Osteocyte (in vitro differentiated cells): ENCODE measurements at regions not wholly inside any gene's neighbourhood (a gene's known extent, or its start where the extent isn't known, plus 50 kb on each side); places are given as distances from the start of the nearest gene placed in this dataset.

Experiments used
- DNase-seq: peaks from one replicate; pipeline ENCODE4 v3.0.0; 2021; ENCODE audit warnings: mixed read lengths; ENCODE audit not compliant: unreplicated experiment; ENCODE audit errors: extremely low spot score
- H3K27ac Mint-ChIP-seq: one replicate; pipeline ENCODE4 v1.8.0; 2021; ENCODE audit warnings: mild to moderate bottlenecking, mixed read lengths; ENCODE audit not compliant: unreplicated experiment
- H3K27me3 Mint-ChIP-seq: one replicate; pipeline ENCODE4 v1.8.0; 2021; ENCODE audit warnings: mixed read lengths; ENCODE audit not compliant: unreplicated experiment
- H3K36me3 Mint-ChIP-seq: one replicate; pipeline ENCODE4 v1.8.0; 2021; ENCODE audit warnings: mixed read lengths; ENCODE audit not compliant: unreplicated experiment
- H3K4me1 Mint-ChIP-seq: one replicate; pipeline ENCODE4 v1.8.0; 2021; ENCODE audit warnings: mixed read lengths; ENCODE audit not compliant: unreplicated experiment
- H3K4me3 Mint-ChIP-seq: one replicate; pipeline ENCODE4 v1.8.0; 2021; ENCODE audit warnings: mild to moderate bottlenecking, moderate library complexity, mixed read lengths; ENCODE audit not compliant: unreplicated experiment
- H3K9me3 Mint-ChIP-seq: one replicate; pipeline ENCODE4 v1.8.0; 2021; ENCODE audit warnings: mixed read lengths; ENCODE audit not compliant: unreplicated experiment
- CTCF ChIP-seq: fragments of 200-600 bp; sonication (generic); IDR thresholded peaks from 2 replicates; pipeline ENCODE4 v1.5.0; 2021; ENCODE audit warnings: antibody characterized with exemption, mild to moderate bottlenecking, moderate library complexity

- Mint-ChIP-seq H3K36me3 (no peaks in the 10 kb centered on the region), H3K4me3 (no peak overlapping the region), H3K27me3 (no peaks in the 10 kb centered on the region), H3K27ac (no peak overlapping the region), H3K9me3 (no peaks in the 10 kb centered on the region), H3K4me1 (no peaks in the 10 kb centered on the region)
- TF ChIP-seq CTCF: no peak
- DNase-seq: no peak
Observed at GRCh38 chr2:21469158-21469557, 345.4 kb downstream of the TDRD15 start.

GRCh38 chr2:21469564-21469963 lies 345.8 kb downstream of the TDRD15 start:
- H3K27ac Mint-ChIP-seq: no peak overlapping the region
- no peaks in the 10 kb centered on the region for H3K9me3 Mint-ChIP-seq
- no peaks in the 10 kb centered on the region for H3K27me3 Mint-ChIP-seq
- no peak for DNase-seq
- no peak for TF ChIP-seq CTCF
- no peaks in the 10 kb centered on the region for H3K4me1 Mint-ChIP-seq
- H3K36me3 Mint-ChIP-seq: no peaks in the 10 kb centered on the region
- no peak overlapping the region for H3K4me3 Mint-ChIP-seq

DNA sequence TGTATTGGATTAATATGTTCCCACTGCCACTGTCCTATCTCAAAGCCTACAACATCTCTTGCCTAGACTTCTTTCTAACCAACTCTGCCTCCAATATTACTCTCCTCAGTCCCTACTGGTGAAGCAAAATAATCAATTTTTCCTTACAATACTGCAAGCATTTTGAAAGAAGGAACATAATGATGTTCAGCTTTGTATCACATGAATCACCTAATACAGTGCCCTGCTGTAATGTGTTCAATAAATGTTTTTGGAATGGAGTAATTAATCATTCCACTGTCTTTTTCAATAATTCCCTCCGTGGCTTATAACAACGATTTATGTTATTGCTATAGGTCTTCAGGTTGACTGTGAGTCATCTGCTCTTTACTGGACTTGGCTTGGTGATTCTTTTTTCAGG lies 356.4 kb downstream of the TDRD15 start:
- Mint-ChIP-seq H3K4me1 (no peaks in the 10 kb centered on the region), H3K27ac (no peak overlapping the region), H3K27me3 (no peaks in the 10 kb centered on the region), H3K9me3 (peaks cover 10% of the 10 kb centered on the region), H3K4me3 (no peak overlapping the region), H3K36me3 (no peaks in the 10 kb centered on the region)
- no peak for TF ChIP-seq CTCF
- DNase-seq: no peak

DNA sequence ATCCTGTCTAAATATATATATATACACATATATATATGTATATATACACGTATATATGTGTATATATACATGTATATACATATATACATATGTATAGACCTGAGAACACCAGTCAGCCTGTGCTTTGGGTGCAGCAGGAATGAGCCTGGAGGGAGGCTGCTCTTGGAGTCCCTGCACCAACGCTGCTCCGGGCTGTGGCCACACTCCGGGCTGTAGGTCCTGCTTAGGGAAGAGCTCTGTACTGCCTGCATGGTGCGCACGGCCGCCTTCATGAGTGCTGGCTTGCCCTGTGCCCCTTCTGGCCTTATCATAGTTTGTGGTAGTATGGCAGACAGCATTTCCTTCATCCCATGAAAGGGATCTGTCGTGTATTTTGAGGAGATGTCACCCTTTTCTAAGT lies 360.9 kb downstream of the TDRD15 start:
- no peak for DNase-seq
- Mint-ChIP-seq H3K4me3 (no peak overlapping the region), H3K36me3 (no peaks in the 10 kb centered on the region), H3K4me1 (no peaks in the 10 kb centered on the region), H3K27ac (no peak overlapping the region), H3K27me3 (no peaks in the 10 kb centered on the region), H3K9me3 (peaks cover 4% of the 10 kb centered on the region)
- no peak for TF ChIP-seq CTCF

DNA sequence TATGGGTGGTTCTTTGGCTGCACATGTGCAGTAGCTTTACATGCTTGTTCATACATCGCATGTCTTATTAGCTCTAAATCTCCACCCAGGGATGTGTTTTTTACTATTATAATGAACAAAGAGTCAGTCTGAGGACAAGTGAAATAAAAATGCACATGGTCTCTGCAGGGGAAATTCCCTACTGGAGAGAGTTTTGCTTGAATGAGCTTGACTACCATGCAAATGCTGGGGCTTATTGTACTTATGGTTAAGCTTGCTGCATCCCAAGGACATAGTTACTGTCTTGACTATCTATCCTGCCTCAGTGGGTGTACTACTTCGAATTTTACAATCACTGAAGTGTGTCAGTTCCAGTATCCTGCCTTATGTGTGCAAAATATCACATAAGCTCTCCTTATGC lies 362.7 kb downstream of the TDRD15 start:
- no peak for DNase-seq
- Mint-ChIP-seq H3K27me3 (no peaks in the 10 kb centered on the region), H3K4me1 (no peaks in the 10 kb centered on the region), H3K27ac (no peak overlapping the region), H3K9me3 (peaks cover 4% of the 10 kb centered on the region), H3K36me3 (no peaks in the 10 kb centered on the region), H3K4me3 (no peak overlapping the region)
- no peak for TF ChIP-seq CTCF
